ENCODE measurements at regions not wholly inside any gene's neighbourhood (a gene's known extent, or its start where the extent isn't known, plus 50 kb on each side); places are given as distances from the start of the nearest gene placed in this dataset.

GRCh38 chr7:148507787-148508186, 82.8 kb upstream of the C7orf33 start:
- TF ChIP-seq EZH2 (IDR thresholded peaks at IDR 0.05; ENCODE audit: low read depth, unreplicated experiment) (no peak), CTCF (conservative IDR thresholded peaks at IDR 0.05; ENCODE audit: low read depth in 2 of 2) (no peak), ZNF331 (CRISPR knock-in tag; IDR thresholded peaks at IDR 0.05; ENCODE audit: low read depth) (no peak)
